Fibroblast of lung (primary cell): ENCODE measurements at regions not wholly inside any gene's neighbourhood (a gene's known extent, or its start where the extent isn't known, plus 50 kb on each side); places are given as distances from the start of the nearest gene placed in this dataset.

Experiments
- DNase-seq, 2 donors: peaks; one replicate each; pipeline versions ENCODE4 v3.0.0 to v3.0.0-alpha.2; 2010; ENCODE audit warnings: low read depth in 2 of 2
- H2AFZ ChIP-seq: 2 replicates; pipeline ENCODE4 v1.5.1; 2012; ENCODE audit warnings: low read length, control low read depth, inconsistent platforms
- H3K27ac ChIP-seq: 2 replicates; pipeline ENCODE4 v1.5.1; 2011; ENCODE audit warnings: low read length, control low read depth; ENCODE audit not compliant: insufficient read depth
- H3K27me3 ChIP-seq: 2 replicates; pipeline ENCODE4 v1.5.1; 2011; ENCODE audit warnings: mild to moderate bottlenecking, low read length; ENCODE audit not compliant: control insufficient read depth, insufficient read depth
- H3K36me3 ChIP-seq: 2 replicates; pipeline ENCODE4 v1.5.1; 2011; ENCODE audit warnings: low read length; ENCODE audit not compliant: control insufficient read depth, insufficient read depth
- H3K4me1 ChIP-seq: 2 replicates; pipeline ENCODE4 v1.5.1; 2011; ENCODE audit warnings: low read length; ENCODE audit not compliant: control insufficient read depth, insufficient read depth; ENCODE audit errors: extremely low read depth
- H3K4me2 ChIP-seq: 2 replicates; pipeline ENCODE4 v1.5.1; 2011; ENCODE audit warnings: low read length, control low read depth; ENCODE audit not compliant: insufficient read depth; ENCODE audit errors: extremely low read depth
- H3K4me3 ChIP-seq, 4 experiments: fragments of 200-600 bp in 1 of 4; sonication (generic) in 1 of 4; replicated peaks in 1 of 4; 2 replicates each; pipeline ENCODE4 v1.5.1; 2011 to 2016; ENCODE audit warnings: low read length in 4 of 4, low read depth in 3 of 4, mild to moderate bottlenecking in 3 of 4, control low read depth in 2 of 4, inconsistent platforms in 1 of 4, mixed read lengths in 1 of 4; ENCODE audit not compliant: insufficient read depth in 1 of 4; ENCODE audit errors: control extremely low read depth in 1 of 4
- H3K79me2 ChIP-seq: 2 replicates; pipeline ENCODE4 v1.5.1; 2012; ENCODE audit warnings: mild to moderate bottlenecking, low read length, inconsistent platforms; ENCODE audit not compliant: control insufficient read depth, insufficient read depth
- H3K9ac ChIP-seq: 2 replicates; pipeline ENCODE4 v1.5.1; 2011; ENCODE audit warnings: mild to moderate bottlenecking, low read length, control low read depth; ENCODE audit not compliant: insufficient read depth
- H3K9me3 ChIP-seq: 2 replicates; pipeline ENCODE4 v1.5.1; 2012; ENCODE audit warnings: low read depth, low read length; ENCODE audit not compliant: control insufficient read depth, insufficient read depth
- H4K20me1 ChIP-seq: 2 replicates; pipeline ENCODE4 v1.5.1; 2011; ENCODE audit warnings: low read length; ENCODE audit not compliant: control insufficient read depth, insufficient read depth; ENCODE audit errors: extremely low read depth
- CTCF ChIP-seq, 2 donors: IDR thresholded peaks in 1 of 2; conservative IDR thresholded peaks in 1 of 2; 1 replicate in 1 of 2; 2 replicates in 1 of 2; pipeline ENCODE4 v1.5.1; 2011 to 2012; ENCODE audit warnings: low read length in 2 of 2, control low read depth in 1 of 2, inconsistent platforms in 1 of 2, low read depth in 1 of 2, mild to moderate bottlenecking in 1 of 2
- EZH2 ChIP-seq: IDR thresholded peaks from 2 replicates; pipeline ENCODE4 v1.5.1; 2012; ENCODE audit warnings: low read length, control low read depth, mild to moderate bottlenecking; ENCODE audit errors: missing control alignments

DNA sequence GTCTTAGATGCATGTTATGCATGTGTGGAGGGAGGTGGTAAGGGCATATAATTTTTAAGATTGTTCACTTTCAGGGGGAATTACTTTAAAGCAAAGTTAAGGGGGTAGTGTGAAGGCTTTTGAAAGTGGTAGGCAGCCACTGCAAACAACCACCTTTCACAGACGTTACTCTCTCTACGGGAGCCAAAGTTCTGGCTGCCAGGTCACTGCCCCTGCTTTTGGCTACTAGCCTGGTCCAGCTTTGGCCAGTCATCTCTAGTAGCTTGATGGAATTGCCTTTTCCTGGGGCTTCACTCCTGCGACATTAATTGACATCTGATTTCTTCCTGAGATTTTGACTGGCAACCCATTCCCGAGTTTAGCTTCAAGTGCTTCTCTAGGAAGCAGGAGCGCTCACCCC is 397.5 kb downstream of the CDH11 start:
- no peak overlapping the region for H2AFZ ChIP-seq
- H3K4me2 ChIP-seq: no peak overlapping the region
- DNase-seq: no peak
- no peaks in the 10 kb centered on the region for H3K27me3 ChIP-seq
- TF ChIP-seq EZH2: no peak
- no peak for TF ChIP-seq CTCF (conservative IDR thresholded peaks at IDR 0.05 in 1 of 2, IDR thresholded peaks at IDR 0.05 in 1 of 2; ENCODE audit: low read depth in 1 of 2, low read length in 2 of 2)
- no peaks in the 10 kb centered on the region for H4K20me1 ChIP-seq
- no peaks in the 10 kb centered on the region for H3K36me3 ChIP-seq
- no peak overlapping the region for H3K9ac ChIP-seq
- H3K79me2 ChIP-seq: no peaks in the 10 kb centered on the region
- H3K4me1 ChIP-seq: no peaks in the 10 kb centered on the region
- no peak overlapping the region for H3K4me3 ChIP-seq
- no peaks in the 10 kb centered on the region for H3K9me3 ChIP-seq
- H3K27ac ChIP-seq: no peak overlapping the region

DNA sequence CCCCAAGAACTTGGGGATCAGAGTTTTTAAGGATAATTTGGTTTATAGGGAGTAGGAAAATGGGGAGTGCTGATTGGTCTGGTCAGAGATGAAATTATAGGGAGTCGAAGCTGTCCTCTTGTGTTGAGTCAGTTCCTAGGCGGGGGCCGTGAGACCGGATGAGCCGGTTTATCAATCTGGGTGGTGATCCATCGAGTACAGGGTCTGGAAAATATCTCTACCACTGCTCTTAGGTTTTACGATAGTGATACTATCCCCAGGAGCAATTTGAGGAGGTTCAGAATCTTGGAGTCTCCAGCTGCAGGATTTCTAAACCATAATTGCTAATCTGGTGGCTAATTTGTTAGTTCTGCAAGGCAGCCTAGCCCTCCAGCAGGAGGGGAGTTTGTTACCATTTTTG is 403.4 kb downstream of the CDH11 start:
- Histone ChIP-seq H2AFZ (no peak overlapping the region), H3K4me2 (no peak overlapping the region), H3K4me1 (no peaks in the 10 kb centered on the region), H3K9ac (no peak overlapping the region), H3K27ac (no peak overlapping the region), H3K27me3 (no peaks in the 10 kb centered on the region), H3K4me3 (no peak overlapping the region), H3K36me3 (no peaks in the 10 kb centered on the region), H3K79me2 (no peaks in the 10 kb centered on the region), H4K20me1 (no peaks in the 10 kb centered on the region), H3K9me3 (no peaks in the 10 kb centered on the region)
- TF ChIP-seq CTCF (conservative IDR thresholded peaks at IDR 0.05 in 1 of 2, IDR thresholded peaks at IDR 0.05 in 1 of 2; ENCODE audit: low read depth in 1 of 2, low read length in 2 of 2): no peak
- no peak for TF ChIP-seq EZH2
- DNase-seq: no peak

GRCh38 chr16:64717871-64718270 is 404.0 kb downstream of the CDH11 start:
- H2AFZ ChIP-seq: no peak overlapping the region
- H3K27ac ChIP-seq: no peak overlapping the region

DNA sequence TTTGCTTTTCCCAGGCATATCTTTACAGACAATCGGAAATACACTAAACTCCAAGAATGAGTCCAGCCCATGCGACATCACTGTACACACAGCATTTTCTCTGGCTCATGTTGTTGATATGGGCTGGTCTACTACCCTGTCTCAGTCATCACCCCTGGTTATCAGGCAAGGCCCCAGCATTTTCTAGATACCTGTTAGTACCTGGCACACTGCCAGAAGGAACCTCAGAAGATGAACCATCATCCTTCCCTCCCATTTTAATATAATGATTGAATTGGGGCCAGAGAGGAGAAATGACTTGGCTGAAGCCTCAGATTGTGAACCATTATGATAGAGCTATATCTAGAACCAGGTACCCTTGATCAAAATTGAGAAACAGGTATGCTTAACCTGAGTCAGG is 406.2 kb downstream of the CDH11 start:
- no peak overlapping the region for H3K9ac ChIP-seq
- no peak for TF ChIP-seq EZH2
- no peak for TF ChIP-seq CTCF (conservative IDR thresholded peaks at IDR 0.05 in 1 of 2, IDR thresholded peaks at IDR 0.05 in 1 of 2; ENCODE audit: low read depth in 1 of 2, low read length in 2 of 2)
- no peaks in the 10 kb centered on the region for H4K20me1 ChIP-seq
- no peaks in the 10 kb centered on the region for H3K27me3 ChIP-seq
- no peaks in the 10 kb centered on the region for H3K79me2 ChIP-seq
- H3K36me3 ChIP-seq: no peaks in the 10 kb centered on the region
- no peak overlapping the region for H2AFZ ChIP-seq
- no peaks in the 10 kb centered on the region for H3K4me1 ChIP-seq
- H3K4me3 ChIP-seq: no peak overlapping the region
- no peak overlapping the region for H3K4me2 ChIP-seq
- DNase-seq: no peak
- H3K27ac ChIP-seq: no peak overlapping the region
- no peaks in the 10 kb centered on the region for H3K9me3 ChIP-seq

More at GRCh38 chr16:64717871-64718270, 404.0 kb downstream of the CDH11 start:
- no peaks in the 10 kb centered on the region for H3K27me3 ChIP-seq
- no peak for DNase-seq
- no peaks in the 10 kb centered on the region for H3K9me3 ChIP-seq
- H3K9ac ChIP-seq: no peak overlapping the region
- H4K20me1 ChIP-seq: no peaks in the 10 kb centered on the region
- TF ChIP-seq EZH2: no peak
- no peaks in the 10 kb centered on the region for H3K4me1 ChIP-seq
- no peaks in the 10 kb centered on the region for H3K79me2 ChIP-seq
- no peak overlapping the region for H3K4me3 ChIP-seq
- no peaks in the 10 kb centered on the region for H3K36me3 ChIP-seq
- no peak overlapping the region for H3K4me2 ChIP-seq
